SH-SY5Y (cell line): ENCODE measurements at regions not wholly inside any gene's neighbourhood (a gene's known extent, or its start where the extent isn't known, plus 50 kb on each side); places are given as distances from the start of the nearest gene placed in this dataset.

Experiments
- GATA2 ChIP-seq: IDR thresholded peaks from 2 replicates; pipeline ENCODE4 v1.6.1; 2011; ENCODE audit warnings: mild to moderate bottlenecking, low read depth, low read length
- GATA3 ChIP-seq: IDR thresholded peaks from 2 replicates; pipeline ENCODE4 v1.6.1; 2011; ENCODE audit warnings: low read depth, mild to moderate bottlenecking, low read length, moderate library complexity

- TF ChIP-seq GATA2 (no peak), GATA3 (no peak)
These were observed 62.4 kb upstream of the RGS1 start for GRCh38 chr1:192513196-192513595.
